Mammary epithelial cell (primary cell): ENCODE measurements at regions not wholly inside any gene's neighbourhood (a gene's known extent, or its start where the extent isn't known, plus 50 kb on each side); places are given as distances from the start of the nearest gene placed in this dataset.

ENCODE experiments used
- CTCF ChIP-seq, 2 donors: IDR thresholded peaks in 1 of 2; conservative IDR thresholded peaks in 1 of 2; 2 replicates each; pipeline ENCODE4 v1.5.1; 2011 to 2012; ENCODE audit warnings: inconsistent platforms in 2 of 2, low read length in 2 of 2, mild to moderate bottlenecking in 2 of 2, control low read depth in 1 of 2, low read depth in 1 of 2; ENCODE audit not compliant: insufficient read depth in 1 of 2; ENCODE audit errors: extremely low read depth in 1 of 2
- EZH2 ChIP-seq: IDR thresholded peaks from 2 replicates; pipeline ENCODE4 v1.6.1; 2012; ENCODE audit warnings: low read length, inconsistent platforms, borderline replicate concordance

GRCh38 chr1:59012378-59012777, 228.5 kb upstream of the JUN start:
- TF ChIP-seq CTCF (conservative IDR thresholded peaks at IDR 0.05 in 1 of 2, IDR thresholded peaks at IDR 0.05 in 1 of 2; ENCODE audit: extremely low read depth in 1 of 2, insufficient read depth in 1 of 2, low read depth in 1 of 2, low read length in 2 of 2) (no peak), EZH2 (no peak)
